ENCODE measurements at regions not wholly inside any gene's neighbourhood (a gene's known extent, or its start where the extent isn't known, plus 50 kb on each side); places are given as distances from the start of the nearest gene placed in this dataset.
A peak's percentile ranks its signal among the peaks of the same experiment; 100 is the strongest.
"Not testable (repeated sequence)": the region's sequence is repeated elsewhere in the genome, so short reads cannot be mapped to it uniquely, and the experiment has no call there.

DNA sequence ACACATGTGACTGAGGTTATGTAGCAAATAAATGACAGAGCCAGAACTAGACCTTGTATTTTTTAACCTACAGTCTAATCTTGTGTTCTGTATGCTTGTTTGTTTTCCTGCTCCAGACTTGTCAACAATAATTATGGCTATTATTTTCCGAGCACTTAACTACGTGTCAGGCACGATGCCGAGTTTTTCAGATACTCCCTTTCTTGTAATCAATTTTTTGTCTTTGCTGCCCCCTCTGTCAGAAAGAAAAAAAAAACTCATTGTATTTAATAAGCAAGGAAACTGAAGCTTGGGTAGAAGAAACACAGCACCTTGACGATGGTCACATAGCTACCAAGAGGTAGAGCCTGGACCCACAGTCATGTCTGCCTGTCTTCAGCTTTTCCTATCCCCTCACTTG lies 95.7 kb upstream of the TRIM77 start:
- peak in 2 of 58 donors; percentile 4 for DNase-seq

- peak in 1 of 58 donors; percentile 2 for DNase-seq
Observed at GRCh38 chr11:89615642-89616041, 94.5 kb upstream of the TRIM77 start.

DNA sequence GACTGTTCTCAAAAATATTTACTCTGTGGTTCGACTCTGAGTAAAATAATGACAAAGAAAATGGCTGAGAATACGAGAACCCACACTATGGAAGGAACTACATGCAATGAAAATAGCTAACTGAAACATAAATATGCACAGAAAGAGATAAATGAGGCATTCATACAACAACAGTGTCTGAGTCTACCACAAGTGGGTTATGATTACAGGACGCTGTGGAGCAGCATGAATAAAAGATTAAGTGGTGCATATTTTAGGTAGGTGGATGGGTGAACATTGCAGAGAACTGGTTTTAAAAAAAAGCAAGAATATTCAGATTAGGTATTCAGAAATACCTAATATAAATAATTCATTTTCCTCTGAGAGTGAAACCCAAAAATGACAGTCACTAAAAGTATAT lies 93.9 kb upstream of the TRIM77 start:
- not testable (repeated sequence) for DNase-seq

- peak in 1 of 58 donors; percentile 37 for DNase-seq
Observed at GRCh38 chr11:89616999-89617602, 93.0 kb upstream of the TRIM77 start.

- not testable (repeated sequence) for DNase-seq
Observed at GRCh38 chr11:89620721-89621120, 89.4 kb upstream of the TRIM77 start.

DNA sequence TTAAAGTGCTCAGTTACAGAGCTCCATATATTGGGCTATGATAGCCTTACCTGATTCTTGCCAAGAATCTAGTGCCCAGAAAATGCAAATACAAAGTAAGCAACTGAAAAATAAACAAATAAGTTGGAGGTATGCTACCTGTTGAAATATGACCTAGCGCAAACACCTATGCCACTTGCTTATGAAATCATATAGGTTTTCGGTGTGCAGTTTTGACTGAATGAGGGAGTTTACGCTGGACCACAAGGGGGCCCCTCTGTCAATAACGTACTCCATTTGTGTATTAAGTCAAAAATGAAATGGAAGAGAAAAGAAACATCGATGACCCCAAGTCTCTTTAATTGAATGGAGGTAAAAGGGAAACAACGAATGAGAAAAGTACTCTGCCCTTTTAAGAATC lies 84.9 kb upstream of the TRIM77 start:
- DNase-seq, result no peak

DNA sequence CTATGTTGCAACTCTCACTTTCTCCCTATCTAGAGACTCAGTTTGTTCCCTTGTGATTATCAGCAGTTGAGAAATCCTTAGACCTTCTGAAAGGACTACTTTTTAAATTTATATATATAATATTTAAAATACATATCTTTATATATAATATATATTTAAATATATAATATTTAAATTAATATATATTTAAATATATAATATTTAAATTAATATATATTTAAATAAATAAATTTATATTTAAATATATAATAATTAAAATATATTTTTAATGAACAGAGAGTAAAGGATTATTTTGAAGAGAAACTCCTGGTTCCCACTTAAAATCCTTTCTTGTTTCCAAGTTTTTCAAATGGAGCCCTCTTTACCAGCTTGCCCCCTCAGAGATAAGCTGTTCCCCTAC lies 83.7 kb upstream of the TRIM77 start:
- no peak for DNase-seq

GRCh38 chr11:89626881-89627280 lies 83.2 kb upstream of the TRIM77 start:
- not testable (repeated sequence) for DNase-seq

GRCh38 chr11:89633135-89633705 lies 76.9 kb upstream of the TRIM77 start:
- DNase-seq, result peak in 14 of 58 donors; percentile 2 to 40 (median 8)

DNA sequence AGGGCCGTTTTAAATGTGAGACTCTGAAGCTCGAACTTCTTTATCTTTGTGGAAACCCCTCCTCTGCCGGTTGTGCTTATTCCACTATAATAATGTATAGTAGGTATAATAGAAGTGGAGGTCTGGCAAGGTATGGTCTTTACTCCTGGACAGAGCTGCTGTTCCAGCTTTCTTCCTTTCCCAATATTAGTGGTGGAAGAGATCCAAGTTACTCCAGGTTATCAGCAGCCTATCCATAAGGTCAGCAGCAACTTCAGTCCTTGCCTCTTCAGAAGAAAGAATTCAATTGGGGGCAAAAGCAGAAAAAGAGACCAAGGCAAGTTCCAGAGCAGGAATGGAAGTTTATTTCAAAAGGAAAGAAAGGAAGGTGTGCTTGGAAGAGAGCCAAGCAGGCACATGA lies 69.3 kb upstream of the TRIM77 start:
- DNase-seq, result not testable (repeated sequence)

DNA sequence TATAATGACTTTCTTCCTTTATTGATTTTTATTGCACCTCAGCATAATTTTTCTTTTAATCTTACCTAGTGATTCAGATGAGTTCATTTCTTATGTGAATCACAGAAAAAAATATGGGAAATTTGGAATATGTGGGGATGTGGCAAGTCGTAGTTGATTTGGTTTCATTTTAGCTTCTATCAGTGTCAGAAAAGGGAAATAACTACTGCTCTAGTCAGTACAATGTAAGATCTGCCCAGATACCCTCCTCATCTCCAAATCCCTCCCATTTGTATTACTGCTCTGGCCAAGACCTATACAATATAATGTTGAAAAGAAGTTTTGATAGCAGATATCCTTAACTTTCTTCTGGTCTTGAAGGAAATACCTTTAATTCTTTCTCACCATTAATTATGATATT lies 61.9 kb upstream of the TRIM77 start:
- DNase-seq, result not testable (repeated sequence)

- not testable (repeated sequence) for DNase-seq
Observed at GRCh38 chr11:89648996-89649395, 61.1 kb upstream of the TRIM77 start.

GRCh38 chr11:89654669-89655068 lies 55.4 kb upstream of the TRIM77 start:
- peak in 1 of 58 donors; percentile 25 for DNase-seq

GRCh38 chr11:89658767-89659166 lies 51.3 kb upstream of the TRIM77 start:
- DNase-seq, result not testable (repeated sequence)

GRCh38 chr11:89659414-89659813 lies 50.7 kb upstream of the TRIM77 start:
- DNase-seq, result not testable (repeated sequence)

DNA sequence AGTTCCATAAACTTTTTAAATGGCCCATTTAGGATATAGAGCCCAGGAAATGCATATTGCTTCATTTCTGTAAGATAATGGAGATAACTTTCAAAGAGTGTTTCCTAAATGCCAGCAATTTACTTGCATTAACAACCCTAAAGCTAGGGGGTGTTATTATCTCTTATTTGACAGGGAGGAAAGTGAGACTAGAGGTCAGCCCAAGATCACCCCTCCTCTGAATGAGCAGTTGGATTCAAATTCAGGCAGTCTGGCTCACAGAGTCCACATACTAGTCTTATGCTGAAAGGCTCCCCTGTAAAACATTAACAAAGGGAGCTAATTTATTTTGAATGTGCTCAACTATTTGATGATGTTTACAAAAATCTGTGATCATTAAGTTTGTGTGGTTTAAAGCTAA lies 49.9 kb upstream of the TRIM77 start:
- no peak for DNase-seq
